GM12878 (cell line): ENCODE measurements at regions not wholly inside any gene's neighbourhood (a gene's known extent, or its start where the extent isn't known, plus 50 kb on each side); places are given as distances from the start of the nearest gene placed in this dataset.

Experiments
- ATAC-seq: fragments of 200-7000 bp; cut with Tn5 transposase; 3 replicates; pipeline ENCODE4 v1.9.1; 2020; ENCODE audit warnings: mild to moderate bottlenecking, moderate library complexity
- BruUV-seq: library from RNA; stranded (reverse); fragments of 400-500 nt; replicated peaks from 2 replicates; lab custom pipeline; 2021; lab: Mats Ljungman, UMichigan
- CTCF ChIA-PET: fragments of 300-600 bp; sonication (Branson Sonifier 250); formaldehyde crosslinking; extraction: SDS; loops from one replicate; lab custom pipeline; 2021; ENCODE audit warnings: inconsistent platforms; lab: Yijun Ruan, JAX
- POLR2A ChIA-PET: fragments of 350-600 bp; formaldehyde crosslinking; extraction: SDS; loops from one replicate; lab custom pipeline; 2021; ENCODE audit warnings: inconsistent platforms; lab: Charles Lee
- RAD21 ChIA-PET: fragments of 300-600 bp; sonication (Branson Sonifier 250); formaldehyde crosslinking; loops from one replicate; lab custom pipeline; 2023; ENCODE audit warnings: antibody characterized with exemption; ENCODE audit not compliant: unreplicated experiment; lab: Charles Lee
- SMC1A ChIA-PET: fragments of 300-600 bp; sonication (Branson Sonifier 250); formaldehyde crosslinking; loops from one replicate; lab custom pipeline; 2023; ENCODE audit not compliant: unreplicated experiment, uncharacterized antibody; lab: Charles Lee
- DNase-seq: peaks from one replicate; pipeline ENCODE4 v3.0.0-alpha.2; 2011; ENCODE audit warnings: low read depth, low spot score
- FAIRE-seq: peaks from 3 replicates; lab custom pipeline; 2011; peaks lifted over from hg19 to GRCh38; lab: Jason Lieb, UNC
- H2AFZ ChIP-seq: 2 replicates; pipeline ENCODE4 v1.6.0; 2011; ENCODE audit warnings: low read depth, low read length, control low read depth; ENCODE audit not compliant: control insufficient read depth
- H3K27ac ChIP-seq: 2 replicates; pipeline ENCODE4 v1.5.1; 2011; ENCODE audit warnings: control low read depth; ENCODE audit not compliant: control insufficient read depth, insufficient read depth
- H3K27me3 ChIP-seq, 2 experiments: replicated peaks in 1 of 2; 2 replicates each; pipeline versions ENCODE4 v1.6.0 to v1.6.1; 2011; ENCODE audit warnings: low read length in 1 of 2; ENCODE audit not compliant: control insufficient read depth in 2 of 2, insufficient read depth in 2 of 2
- H3K36me3 ChIP-seq, 2 experiments: 2 replicates each; pipeline ENCODE4 v1.5.1; 2011; ENCODE audit warnings: low read length in 1 of 2; ENCODE audit not compliant: control insufficient read depth in 2 of 2, insufficient read depth in 2 of 2
- H3K4me1 ChIP-seq: 2 replicates; pipeline ENCODE4 v1.6.1; 2011; ENCODE audit warnings: mild to moderate bottlenecking, low read length, moderate library complexity, mixed read lengths; ENCODE audit not compliant: control insufficient read depth, insufficient read depth
- H3K4me2 ChIP-seq: 2 replicates; pipeline ENCODE4 v1.6.0; 2011; ENCODE audit warnings: control low read depth; ENCODE audit not compliant: control insufficient read depth, insufficient read depth
- H3K4me3 ChIP-seq: fragments of 200-600 bp; sonication (generic); 2 replicates; pipeline ENCODE4 v1.5.1; 2016
- H3K79me2 ChIP-seq: 2 replicates; pipeline ENCODE4 v1.6.0; 2011; ENCODE audit warnings: low read length; ENCODE audit not compliant: control insufficient read depth, insufficient read depth
- H3K9ac ChIP-seq: 2 replicates; pipeline ENCODE4 v1.8.0; 2011; ENCODE audit warnings: low read length, control low read depth, mixed read lengths; ENCODE audit not compliant: control insufficient read depth, insufficient read depth
- H3K9me3 ChIP-seq: replicated peaks from 3 replicates; pipeline ENCODE4 v1.5.1; 2011; ENCODE audit warnings: mild to moderate bottlenecking, low read length; ENCODE audit not compliant: control insufficient read depth, insufficient read depth
- H4K20me1 ChIP-seq: 2 replicates; pipeline ENCODE4 v1.6.0; 2011; ENCODE audit not compliant: control insufficient read depth, insufficient read depth
- CHD4 ChIP-seq: fragments of 200-600 bp; sonication (generic); IDR thresholded peaks from 2 replicates; pipeline ENCODE4 v1.6.1; 2016; ENCODE audit warnings: mild to moderate bottlenecking
- CUX1 ChIP-seq: IDR thresholded peaks from 2 replicates; pipeline ENCODE4 v1.6.1; 2012; ENCODE audit warnings: improper control_type of control experiment, low read depth, low read length; ENCODE audit not compliant: insufficient replicate concordance
- EZH2 ChIP-seq: IDR thresholded peaks from 2 replicates; pipeline ENCODE4 v1.6.1; 2012; ENCODE audit warnings: low read depth, mild to moderate bottlenecking, control low read depth, inconsistent platforms, low read length, borderline replicate concordance; ENCODE audit not compliant: control insufficient read depth
- POLR2A ChIP-seq: IDR thresholded peaks from 2 replicates; pipeline ENCODE4 v1.6.1; 2011; ENCODE audit warnings: low read depth, mild to moderate bottlenecking, low read length
- TARDBP ChIP-seq: IDR thresholded peaks from 2 replicates; pipeline ENCODE4 v1.6.1; 2016; ENCODE audit warnings: borderline replicate concordance
- TBL1XR1 ChIP-seq: IDR thresholded peaks from 2 replicates; pipeline ENCODE4 v1.6.1; 2012; ENCODE audit warnings: low read depth, low read length, improper control_type of control experiment
- ZNF384 ChIP-seq: IDR thresholded peaks from 2 replicates; pipeline ENCODE4 v1.6.1; 2012; ENCODE audit warnings: low read depth, mild to moderate bottlenecking, low read length, improper control_type of control experiment, borderline replicate concordance
- WGBS: methylation state at CpG from one replicate; pipeline ENCODE4 v1.1.6; 2016; ENCODE audit warnings: low lambda C conversion rate; ENCODE audit not compliant: insufficient replicate concordance, insufficient coverage; ENCODE audit errors: missing lambda C conversion rate; 5-methylcytosine and 5-hydroxymethylcytosine counted together
- in situ Hi-C: fragments of 300-500 bp; cut with MboI; formaldehyde crosslinking; loops from 9 replicates; pipeline ENCODE4 v1.14.3; 2018; ENCODE audit warnings: mixed read lengths
- intact Hi-C: fragments of 100-400 bp; cut with micrococcal nuclease; formaldehyde crosslinking; loops from one replicate; pipeline ENCODE4 v1.14.2; 2022; ENCODE audit not compliant: unreplicated experiment

DNA sequence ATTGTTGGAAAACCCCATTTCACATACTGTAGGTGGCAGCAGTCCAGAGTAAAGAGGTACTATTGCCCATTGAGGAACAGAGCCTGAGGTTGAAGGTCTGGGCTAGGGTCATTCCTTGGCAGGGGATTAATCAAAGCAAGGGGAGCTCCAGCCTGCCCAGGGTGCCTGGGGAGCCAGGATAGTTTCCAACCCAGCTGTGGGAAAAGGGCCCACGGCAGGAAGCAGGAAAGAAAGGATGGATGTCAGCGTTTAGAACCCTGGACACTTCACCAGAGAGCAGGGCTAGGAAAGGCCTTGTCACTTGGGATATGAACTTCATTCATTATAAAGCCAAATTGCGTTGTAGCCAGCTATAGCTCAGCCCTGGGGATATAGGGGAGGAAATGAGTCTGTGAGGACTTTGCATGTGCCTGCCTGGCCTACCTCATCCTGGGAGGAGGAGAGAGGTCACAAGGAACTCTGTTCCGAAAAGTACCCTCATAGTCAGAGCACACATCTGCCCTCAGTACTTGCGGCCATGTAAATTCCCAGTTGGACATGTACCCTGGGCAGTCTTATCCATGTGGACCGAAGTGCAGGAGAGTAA, 140.2 kb upstream of the COPS8 start (continued):
- no peak for TF ChIP-seq CUX1
- TF ChIP-seq ZNF384: no peak
- no peak for TF ChIP-seq CHD4
- TF ChIP-seq TBL1XR1: no peak
- TF ChIP-seq EZH2: no peak
- no peak for TF ChIP-seq TARDBP

DNA sequence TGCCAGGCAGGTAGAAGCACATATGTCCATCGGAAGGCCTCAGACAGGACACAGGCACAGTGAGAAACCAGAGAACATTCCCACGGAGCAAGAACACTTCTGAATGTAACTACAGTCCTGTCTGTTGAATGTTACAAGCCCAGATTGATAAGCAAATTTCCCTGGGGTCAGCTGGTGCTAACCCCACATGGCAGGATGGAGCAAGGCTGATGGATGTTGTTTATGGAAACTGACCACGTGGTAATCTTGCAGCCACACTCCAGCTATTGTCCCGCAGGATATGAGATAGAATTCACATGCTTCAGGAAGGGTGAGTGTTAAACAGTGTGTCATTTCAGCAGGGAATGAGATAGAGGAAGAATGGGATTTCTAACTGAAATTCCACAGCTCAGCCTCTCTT, 138.8 kb upstream of the COPS8 start:
- ChIA-PET RAD21 (no interaction called here), POLR2A (no interaction called here), SMC1A (no interaction called here), CTCF (interaction anchor here (0.5 kb wide), 1 partner anchor 680 kb away, joined by 4 read pairs; no protein-coding TSS in a partner anchor)
- H3K36me3 ChIP-seq: no peaks in the 10 kb centered on the region
- no peak overlapping the region for H3K27ac ChIP-seq
- TF ChIP-seq POLR2A: no peak
- 8% methylated on average over 4 of the region's 4 CpGs for WGBS
- H2AFZ ChIP-seq: no peak overlapping the region
- H3K4me2 ChIP-seq: no peak overlapping the region
- ATAC-seq (no peak), FAIRE-seq (no peak), DNase-seq (no peak)
- H3K4me3 ChIP-seq: no peak overlapping the region
- H4K20me1 ChIP-seq: no peaks in the 10 kb centered on the region
- H3K4me1 ChIP-seq: no peaks in the 10 kb centered on the region
- H3K79me2 ChIP-seq: no peaks in the 10 kb centered on the region
- no peaks in the 10 kb centered on the region; the same call in 2 of the 3 replicates for H3K9me3 ChIP-seq
- intact Hi-C loops (no loop called here), in situ Hi-C loops (no loop called here)
- no peak overlapping the region for H3K9ac ChIP-seq
- no peaks in the 10 kb centered on the region; a peak in 2 of 4 replicates for H3K27me3 ChIP-seq
- no TSS peak for BruUV-seq
